ENCODE measurements at regions not wholly inside any gene's neighbourhood (a gene's known extent, or its start where the extent isn't known, plus 50 kb on each side); places are given as distances from the start of the nearest gene placed in this dataset.

GRCh38 chr16:6122401-6122800, 1024.8 kb upstream of the EEF2KMT start:
- no peak for TF ChIP-seq CTCF (IDR thresholded peaks at IDR 0.05; ENCODE audit: low read depth, low read length)
- ChIA-PET CTCF (no interaction called here), POLR2A (no interaction called here)
- H3K27me3 ChIP-seq (ENCODE audit: control insufficient read depth, insufficient read depth, low read length) = no peaks in the 10 kb centered on the region
- H3K27ac ChIP-seq (ENCODE audit: low read depth, low read length) = no peak overlapping the region
- DNase-seq (ENCODE audit: low read depth, low spot score) = no peak
- H3K9me3 ChIP-seq (ENCODE audit: control insufficient read depth, insufficient read depth, low read length) = peaks cover 19% of the 10 kb centered on the region
- H3K4me3 ChIP-seq (ENCODE audit: low read depth, low read length) = no peak overlapping the region

GRCh38 chr16:6114691-6115090, 1017.1 kb upstream of the EEF2KMT start:
- Histone ChIP-seq H3K4me3 (ENCODE audit: low read depth, low read length) (no peak overlapping the region), H3K27me3 (ENCODE audit: control insufficient read depth, insufficient read depth, low read length) (no peaks in the 10 kb centered on the region), H3K27ac (ENCODE audit: low read depth, low read length) (no peak overlapping the region), H3K9me3 (ENCODE audit: control insufficient read depth, insufficient read depth, low read length) (peaks cover 13% of the 10 kb centered on the region)
- CTCF ChIA-PET = no interaction called here
- TF ChIP-seq CTCF (IDR thresholded peaks at IDR 0.05; ENCODE audit: low read depth, low read length) = no peak
- POLR2A ChIA-PET = no interaction called here
- DNase-seq (ENCODE audit: low read depth, low spot score) = no peak

GRCh38 chr16:6113749-6114148, 1016.2 kb upstream of the EEF2KMT start:
- H3K9me3 ChIP-seq (ENCODE audit: control insufficient read depth, insufficient read depth, low read length) = peaks cover 13% of the 10 kb centered on the region
- H3K4me3 ChIP-seq (ENCODE audit: low read depth, low read length) = no peak overlapping the region
- H3K27ac ChIP-seq (ENCODE audit: low read depth, low read length) = no peak overlapping the region
- TF ChIP-seq CTCF (IDR thresholded peaks at IDR 0.05; ENCODE audit: low read depth, low read length) = no peak
- ChIA-PET CTCF (no interaction called here), POLR2A (no interaction called here)
- H3K27me3 ChIP-seq (ENCODE audit: control insufficient read depth, insufficient read depth, low read length) = no peaks in the 10 kb centered on the region
- no peak for DNase-seq (ENCODE audit: low read depth, low spot score)

- ChIA-PET CTCF (no interaction called here), POLR2A (no interaction called here)
- TF ChIP-seq CTCF (IDR thresholded peaks at IDR 0.05; ENCODE audit: low read depth, low read length) = no peak
- H3K9me3 ChIP-seq (ENCODE audit: control insufficient read depth, insufficient read depth, low read length) = peaks cover 10% of the 10 kb centered on the region; the same call in 1 of the 2 replicates
- no peaks in the 10 kb centered on the region for H3K27me3 ChIP-seq (ENCODE audit: control insufficient read depth, insufficient read depth, low read length)
- no peak for DNase-seq (ENCODE audit: low read depth, low spot score)
- no peak overlapping the region for H3K27ac ChIP-seq (ENCODE audit: low read depth, low read length)
- no peak overlapping the region for H3K4me3 ChIP-seq (ENCODE audit: low read depth, low read length)
Measured at GRCh38 chr16:6112700-6113099, 1015.1 kb upstream of the EEF2KMT start.

GRCh38 chr16:6111390-6111789, 1013.8 kb upstream of the EEF2KMT start:
- POLR2A ChIA-PET = no interaction called here
- H3K27ac ChIP-seq (ENCODE audit: low read depth, low read length) = no peak overlapping the region
- no peak for TF ChIP-seq CTCF (IDR thresholded peaks at IDR 0.05; ENCODE audit: low read depth, low read length)

More at GRCh38 chr16:6111390-6111789, 1013.8 kb upstream of the EEF2KMT start:
- no peaks in the 10 kb centered on the region for H3K27me3 ChIP-seq (ENCODE audit: control insufficient read depth, insufficient read depth, low read length)
- H3K4me3 ChIP-seq (ENCODE audit: low read depth, low read length) = no peak overlapping the region
- CTCF ChIA-PET = no interaction called here
- peaks cover 16% of the 10 kb centered on the region; the same call in 1 of the 2 replicates for H3K9me3 ChIP-seq (ENCODE audit: control insufficient read depth, insufficient read depth, low read length)
- DNase-seq (ENCODE audit: low read depth, low spot score) = no peak
